HL-60 (cell line): ENCODE measurements at regions not wholly inside any gene's neighbourhood (a gene's known extent, or its start where the extent isn't known, plus 50 kb on each side); places are given as distances from the start of the nearest gene placed in this dataset.

Experiments used
- DNase-seq, 2 experiments: peaks; one replicate each; pipeline ENCODE4 v3.0.0-alpha.2; 2010 to 2020; ENCODE audit warnings: low read depth in 1 of 2, low spot score in 1 of 2
- H3K27ac ChIP-seq: fragments of 250-450 bp; sonication (Bioruptor Pico); replicated peaks from 2 replicates; pipeline ENCODE4 v1.5.1; 2020; ENCODE audit warnings: mild to moderate bottlenecking, moderate library complexity
- H3K27me3 ChIP-seq: fragments of 250-450 bp; sonication (Bioruptor Pico); 2 replicates; pipeline ENCODE4 v1.5.1; 2021; ENCODE audit warnings: mild to moderate bottlenecking, moderate library complexity; ENCODE audit not compliant: insufficient read depth, poor library complexity, severe bottlenecking
- H3K4me3 ChIP-seq: replicated peaks from 2 replicates; pipeline ENCODE4 v1.5.1; 2011; ENCODE audit warnings: mild to moderate bottlenecking, control low read depth, low read length; ENCODE audit not compliant: insufficient read depth
- CTCF ChIP-seq: IDR thresholded peaks from one replicate; pipeline ENCODE4 v1.5.1; 2011; ENCODE audit warnings: low read length, control low read depth, inconsistent platforms; ENCODE audit not compliant: insufficient read depth
- GABPA ChIP-seq: IDR thresholded peaks from 2 replicates; pipeline ENCODE4 v1.6.1; 2012; ENCODE audit warnings: low read depth
- POLR2AphosphoS5 ChIP-seq: IDR thresholded peaks from 2 replicates; pipeline ENCODE4 v1.6.1; 2012; ENCODE audit warnings: low read depth
- REST ChIP-seq: IDR thresholded peaks from 2 replicates; pipeline ENCODE4 v1.6.1; 2012; ENCODE audit warnings: low read depth; ENCODE audit not compliant: insufficient replicate concordance
- SPI1 ChIP-seq: IDR thresholded peaks from 2 replicates; pipeline ENCODE4 v1.6.1; 2012; ENCODE audit warnings: low read depth, mild to moderate bottlenecking, borderline replicate concordance

DNA sequence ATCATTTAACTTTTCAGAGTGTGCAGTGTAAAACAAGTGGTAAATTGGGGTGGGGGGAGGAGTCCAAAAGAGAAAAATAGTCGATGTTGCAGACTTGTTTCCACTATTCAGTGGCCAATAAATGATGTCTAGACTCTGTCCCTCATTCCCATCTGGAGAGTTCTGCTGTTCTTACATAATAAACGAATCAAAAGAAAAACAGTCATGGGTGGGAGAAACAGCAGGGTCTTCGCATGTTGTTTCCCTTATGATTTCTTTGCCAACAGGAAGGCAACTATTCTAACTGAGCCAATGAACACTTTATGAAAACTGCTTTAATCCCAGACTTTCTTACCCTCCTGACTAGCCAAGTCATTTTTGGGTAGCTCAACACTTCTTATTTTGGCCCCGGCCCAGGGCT is 615.5 kb downstream of the FGF9 start:
- Histone ChIP-seq H3K4me3 (no peak overlapping the region), H3K27ac (no peak overlapping the region), H3K27me3 (no peaks in the 10 kb centered on the region)
- TF ChIP-seq POLR2AphosphoS5: no peak
- no peak for TF ChIP-seq CTCF
- no peak for TF ChIP-seq GABPA
- TF ChIP-seq SPI1: no peak
- no peak for TF ChIP-seq REST
- no peak for DNase-seq

DNA sequence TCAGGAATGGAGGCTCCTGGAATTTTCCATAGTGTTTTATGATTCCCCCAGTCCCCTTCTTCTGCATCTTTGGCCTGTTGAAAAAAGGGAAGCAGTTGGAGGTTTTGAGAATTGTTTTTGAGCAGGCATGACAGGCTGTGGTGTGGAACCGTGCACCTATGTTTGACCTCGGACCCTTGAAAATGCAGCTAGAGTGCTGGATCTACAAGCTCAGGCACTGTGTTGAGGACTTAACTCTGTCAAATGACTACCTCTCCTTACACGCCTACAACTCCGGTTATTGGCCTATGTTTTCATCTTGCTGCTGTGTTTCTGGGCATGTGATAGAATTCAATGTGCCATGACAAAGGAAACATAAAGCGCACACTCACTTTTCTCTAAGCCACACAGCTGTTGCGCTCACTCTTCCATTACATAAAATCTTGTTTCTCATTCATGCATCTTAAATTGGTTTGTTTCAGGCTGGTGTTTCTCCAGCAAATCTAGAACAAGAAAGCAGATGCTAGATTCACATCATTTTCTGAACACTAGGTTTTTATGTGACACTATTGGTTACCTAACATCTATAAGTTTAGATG is 616.6 kb downstream of the FGF9 start:
- Histone ChIP-seq H3K27me3 (no peaks in the 10 kb centered on the region), H3K4me3 (no peak overlapping the region), H3K27ac (no peak overlapping the region)
- no peak for DNase-seq
- TF ChIP-seq GABPA (no peak), REST (no peak), CTCF (no peak), POLR2AphosphoS5 (no peak), SPI1 (no peak)

GRCh38 chr13:22288496-22288895 is 617.6 kb downstream of the FGF9 start:
- H3K27ac ChIP-seq: no peak overlapping the region
- no peak for DNase-seq

More at GRCh38 chr13:22288496-22288895, 617.6 kb downstream of the FGF9 start:
- H3K27me3 ChIP-seq: no peaks in the 10 kb centered on the region
- TF ChIP-seq REST (no peak), CTCF (no peak), GABPA (no peak), POLR2AphosphoS5 (no peak), SPI1 (no peak)
- H3K4me3 ChIP-seq: no peak overlapping the region
